Lower leg skin (tissue), 4 donors: ENCODE measurements at regions not wholly inside any gene's neighbourhood (a gene's known extent, or its start where the extent isn't known, plus 50 kb on each side); places are given as distances from the start of the nearest gene placed in this dataset.

ENCODE experiments used
- DNase-seq, 2 donors: peaks; one replicate each; pipeline ENCODE4 v3.0.0-alpha.2; 2019; ENCODE audit warnings: low spot score in 2 of 2
- H3K4me3 ChIP-seq: fragments of 200-600 bp; sonication (generic); 2 replicates; pipeline ENCODE4 v1.5.1; 2017; ENCODE audit warnings: mild to moderate bottlenecking, low read depth; ENCODE audit not compliant: poor library complexity, severe bottlenecking
- POLR2A ChIP-seq, 2 donors: fragments of 450-650 bp; IDR thresholded peaks; one replicate each; pipeline ENCODE4 v1.6.1; 2016 to 2017; ENCODE audit warnings: antibody characterized with exemption in 2 of 2, mild to moderate bottlenecking in 1 of 2, moderate library complexity in 1 of 2
- WGBS, 2 donors: methylation state at CpG; one replicate each; pipeline ENCODE4 v1.1.5; 2018; 5-methylcytosine and 5-hydroxymethylcytosine counted together
- intact Hi-C: fragments of 100-400 bp; cut with DNase I; formaldehyde crosslinking; loops from one replicate; pipeline ENCODE4 v1.15.0; 2023; ENCODE audit warnings: low total_unique reads
- TF ChIP-seq, protein P1 (sequence below), 3 donors: fragments of 450-650 bp; IDR thresholded peaks; one replicate each; pipeline ENCODE4 v1.5.1; 2016; ENCODE audit warnings: antibody characterized with exemption in 3 of 3, mild to moderate bottlenecking in 3 of 3, moderate library complexity in 2 of 3

- TF ChIP-seq, protein P1, sequence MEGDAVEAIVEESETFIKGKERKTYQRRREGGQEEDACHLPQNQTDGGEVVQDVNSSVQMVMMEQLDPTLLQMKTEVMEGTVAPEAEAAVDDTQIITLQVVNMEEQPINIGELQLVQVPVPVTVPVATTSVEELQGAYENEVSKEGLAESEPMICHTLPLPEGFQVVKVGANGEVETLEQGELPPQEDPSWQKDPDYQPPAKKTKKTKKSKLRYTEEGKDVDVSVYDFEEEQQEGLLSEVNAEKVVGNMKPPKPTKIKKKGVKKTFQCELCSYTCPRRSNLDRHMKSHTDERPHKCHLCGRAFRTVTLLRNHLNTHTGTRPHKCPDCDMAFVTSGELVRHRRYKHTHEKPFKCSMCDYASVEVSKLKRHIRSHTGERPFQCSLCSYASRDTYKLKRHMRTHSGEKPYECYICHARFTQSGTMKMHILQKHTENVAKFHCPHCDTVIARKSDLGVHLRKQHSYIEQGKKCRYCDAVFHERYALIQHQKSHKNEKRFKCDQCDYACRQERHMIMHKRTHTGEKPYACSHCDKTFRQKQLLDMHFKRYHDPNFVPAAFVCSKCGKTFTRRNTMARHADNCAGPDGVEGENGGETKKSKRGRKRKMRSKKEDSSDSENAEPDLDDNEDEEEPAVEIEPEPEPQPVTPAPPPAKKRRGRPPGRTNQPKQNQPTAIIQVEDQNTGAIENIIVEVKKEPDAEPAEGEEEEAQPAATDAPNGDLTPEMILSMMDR (IDR thresholded peaks at IDR 0.05), result no peak
- TF ChIP-seq POLR2A (IDR thresholded peaks at IDR 0.05), result no peak
- no peak overlapping the region for H3K4me3 ChIP-seq
- 47 to 57% methylated on average over 1 of the region's 1 CpG for WGBS, 2 donors
- no peak for DNase-seq
- intact Hi-C loops, result no loop called here
These were observed 1090.6 kb downstream of the SLC6A15 start for GRCh38 chr12:83821967-83822366.

- DNase-seq, result peak in 1 of 2 donors; percentile 38
- 15 to 20% methylated on average over 1 of the region's 1 CpG for WGBS, 2 donors
- no peak overlapping the region for H3K4me3 ChIP-seq
- TF ChIP-seq, protein P1 (IDR thresholded peaks at IDR 0.05), result no peak
- TF ChIP-seq POLR2A (IDR thresholded peaks at IDR 0.05), result no peak
- intact Hi-C loops, result no loop called here
These were observed 1093.7 kb downstream of the SLC6A15 start for GRCh38 chr12:83818881-83819280.

- DNase-seq, result no peak
- no peak for TF ChIP-seq POLR2A (IDR thresholded peaks at IDR 0.05)
- TF ChIP-seq, protein P1 (IDR thresholded peaks at IDR 0.05), result no peak
- no peak overlapping the region for H3K4me3 ChIP-seq
- 91 to 92% methylated on average over 1 of the region's 1 CpG for WGBS, 2 donors
- intact Hi-C loops, result no loop called here
These were observed 1094.9 kb downstream of the SLC6A15 start for GRCh38 chr12:83817730-83818129.

GRCh38 chr12:83808591-83808990 lies 1104.0 kb downstream of the SLC6A15 start:
- intact Hi-C loops, result no loop called here
- WGBS, 2 donors, result 37 to 72% methylated on average over 3 of the region's 3 CpGs
- no peak for DNase-seq
- TF ChIP-seq POLR2A (IDR thresholded peaks at IDR 0.05), result no peak
- TF ChIP-seq, protein P1 (IDR thresholded peaks at IDR 0.05), result no peak
- no peak overlapping the region for H3K4me3 ChIP-seq

DNA sequence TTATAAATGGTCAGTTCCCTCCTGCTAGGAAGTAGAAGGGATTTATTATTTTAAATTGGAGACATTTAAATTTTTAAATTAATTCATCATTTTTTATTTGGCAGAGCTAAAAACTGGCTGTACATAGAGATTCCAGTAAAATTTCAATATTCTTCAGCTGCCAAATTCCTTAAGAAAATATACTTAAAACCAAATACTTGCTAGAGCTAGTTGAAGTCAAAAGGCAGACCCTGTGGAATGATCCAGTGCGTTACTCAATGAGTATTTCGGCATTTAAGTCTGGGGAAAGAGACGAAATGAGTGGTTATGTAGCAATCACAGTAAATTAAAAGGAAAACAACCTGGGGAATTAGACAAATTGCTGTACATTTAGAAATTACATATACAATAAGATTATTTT lies 1104.7 kb downstream of the SLC6A15 start:
- TF ChIP-seq, protein P1 (IDR thresholded peaks at IDR 0.05), result no peak
- no peak for TF ChIP-seq POLR2A (IDR thresholded peaks at IDR 0.05)
- intact Hi-C loops, result no loop called here
- 59 to 68% methylated on average over 3 of the region's 3 CpGs for WGBS, 2 donors
- H3K4me3 ChIP-seq, result no peak overlapping the region
- no peak for DNase-seq

GRCh38 chr12:83805873-83806272 lies 1106.7 kb downstream of the SLC6A15 start:
- no peak for TF ChIP-seq POLR2A (IDR thresholded peaks at IDR 0.05)
- intact Hi-C loops, result no loop called here

More at GRCh38 chr12:83805873-83806272, 1106.7 kb downstream of the SLC6A15 start:
- H3K4me3 ChIP-seq, result no peak overlapping the region
- 65 to 67% methylated on average over 4 of the region's 4 CpGs for WGBS, 2 donors
- DNase-seq, result no peak
